IMR-90 (cell line): ENCODE measurements at regions not wholly inside any gene's neighbourhood (a gene's known extent, or its start where the extent isn't known, plus 50 kb on each side); places are given as distances from the start of the nearest gene placed in this dataset.

Experiments used
- ATAC-seq: fragments of 200-7000 bp; cut with Tn5 transposase; 2 replicates; pipeline ENCODE4 v1.9.1; 2020; ENCODE audit warnings: low read depth, mild to moderate bottlenecking, moderate library complexity
- BruUV-seq: library from RNA; stranded (reverse); fragments of 400-500 nt; replicated peaks from 2 replicates; lab custom pipeline; 2021; lab: Mats Ljungman, UMichigan
- CTCF ChIA-PET: fragments of 300-600 bp; formaldehyde crosslinking; extraction: SDS; loops from one replicate; lab custom pipeline; 2021; ENCODE audit warnings: antibody characterized with exemption; lab: Yijun Ruan, JAX
- POLR2A ChIA-PET: fragments of 300-600 bp; sonication (Branson Sonifier 250); formaldehyde crosslinking; loops from one replicate; lab custom pipeline; 2022; ENCODE audit warnings: antibody characterized with exemption; ENCODE audit not compliant: unreplicated experiment; lab: Charles Lee
- DNase-seq: peaks from one replicate; pipeline ENCODE4 v3.0.0; 2013
- H2AFZ ChIP-seq: replicated peaks from 2 replicates; pipeline ENCODE3; 2013; ENCODE audit warnings: low read length, mild to moderate bottlenecking; ENCODE audit not compliant: poor library complexity
- H2AK5ac ChIP-seq: 2 replicates; pipeline ENCODE4 v1.6.1; 2013; ENCODE audit warnings: low read depth, low read length, inconsistent platforms
- H2AK9ac ChIP-seq: replicated peaks from 2 replicates; pipeline ENCODE3; 2013; ENCODE audit warnings: mild to moderate bottlenecking, low read depth, low read length, moderate library complexity; ENCODE audit not compliant: poor library complexity
- H2BK120ac ChIP-seq: 2 replicates; pipeline ENCODE4 v1.6.1; 2013; ENCODE audit warnings: low read depth, low read length, inconsistent platforms
- H2BK15ac ChIP-seq: 3 replicates; pipeline ENCODE4 v1.6.1; 2013; ENCODE audit warnings: low read depth, low read length, inconsistent platforms
- H2BK20ac ChIP-seq: 2 replicates; pipeline ENCODE4 v1.6.1; 2013; ENCODE audit warnings: low read depth, mild to moderate bottlenecking, inconsistent platforms, low read length, moderate library complexity
- H2BK5ac ChIP-seq: 2 replicates; pipeline ENCODE4 v1.6.1; 2013; ENCODE audit warnings: mild to moderate bottlenecking, low read depth, low read length, inconsistent platforms; ENCODE audit not compliant: poor library complexity, severe bottlenecking
- H3K14ac ChIP-seq: replicated peaks from 2 replicates; pipeline ENCODE4 v1.6.1; 2013; ENCODE audit warnings: low read depth, low read length, inconsistent platforms
- H3K18ac ChIP-seq: 2 replicates; pipeline ENCODE4 v1.6.1; 2013; ENCODE audit warnings: low read depth, low read length, control low read depth
- H3K23ac ChIP-seq: 2 replicates; pipeline ENCODE4 v1.6.1; 2013; ENCODE audit warnings: low read depth, low read length, inconsistent platforms
- H3K27ac ChIP-seq: 2 replicates; pipeline ENCODE4 v1.5.1; 2013; ENCODE audit warnings: mild to moderate bottlenecking, control low read depth, low read length; ENCODE audit not compliant: insufficient read depth
- H3K27me3 ChIP-seq: 2 replicates; pipeline ENCODE4 v1.6.1; 2013; ENCODE audit warnings: low read length; ENCODE audit not compliant: control insufficient read depth, insufficient read depth
- H3K36me3 ChIP-seq: 2 replicates; pipeline ENCODE4 v1.6.1; 2013; ENCODE audit warnings: low read length, mixed read lengths; ENCODE audit not compliant: control insufficient read depth, insufficient read depth
- H3K4ac ChIP-seq: 2 replicates; pipeline ENCODE4 v1.6.1; 2013; ENCODE audit warnings: low read depth, low read length, inconsistent platforms
- H3K4me1 ChIP-seq: 2 replicates; pipeline ENCODE4 v1.6.1; 2013; ENCODE audit warnings: low read length, mixed read lengths; ENCODE audit not compliant: control insufficient read depth, insufficient read depth
- H3K4me2 ChIP-seq: 2 replicates; pipeline ENCODE4 v1.6.1; 2013; ENCODE audit warnings: low read depth, mild to moderate bottlenecking, control low read depth, low read length, moderate library complexity
- H3K4me3 ChIP-seq: 2 replicates; pipeline ENCODE4 v1.5.1; 2013; ENCODE audit warnings: low read depth, mild to moderate bottlenecking, control low read depth, low read length, moderate library complexity; ENCODE audit not compliant: insufficient read depth
- H3K56ac ChIP-seq: 2 replicates; pipeline ENCODE4 v1.6.1; 2013; ENCODE audit warnings: low read length, inconsistent platforms; ENCODE audit not compliant: insufficient read depth; ENCODE audit errors: extremely low read depth
- H3K79me1 ChIP-seq, 2 experiments: 2 replicates each; pipeline ENCODE4 v1.6.1; 2013; ENCODE audit warnings: low read length in 2 of 2, inconsistent platforms in 1 of 2, low read depth in 1 of 2
- H3K9ac ChIP-seq: 2 replicates; pipeline ENCODE4 v1.6.1; 2013; ENCODE audit warnings: low read depth, low read length, control low read depth
- H3K9me1 ChIP-seq: 2 replicates; pipeline ENCODE4 v1.6.1; 2013; ENCODE audit warnings: low read length, inconsistent platforms; ENCODE audit not compliant: insufficient read depth
- H3K9me3 ChIP-seq: 2 replicates; pipeline ENCODE4 v1.6.1; 2013; ENCODE audit warnings: low read length; ENCODE audit not compliant: control insufficient read depth, insufficient read depth
- H4K20me1 ChIP-seq: 2 replicates; pipeline ENCODE4 v1.6.1; 2013; ENCODE audit warnings: low read length, inconsistent platforms; ENCODE audit not compliant: insufficient read depth
- H4K5ac ChIP-seq: 2 replicates; pipeline ENCODE4 v1.6.1; 2013; ENCODE audit warnings: mild to moderate bottlenecking, low read depth, low read length, control low read depth
- H4K8ac ChIP-seq, 2 experiments: 2 replicates each; pipeline ENCODE4 v1.6.1; 2013; ENCODE audit warnings: low read depth in 2 of 2, low read length in 2 of 2, control low read depth in 1 of 2, inconsistent platforms in 1 of 2
- H4K91ac ChIP-seq: 2 replicates; pipeline ENCODE4 v1.6.1; 2013; ENCODE audit warnings: low read depth, low read length, inconsistent platforms; ENCODE audit not compliant: insufficient read depth
- BHLHE40 ChIP-seq: fragments of 150-350 bp; IDR thresholded peaks from 2 replicates; pipeline ENCODE4 v1.6.1; 2016; ENCODE audit warnings: mild to moderate bottlenecking, low read depth, low read length
- CEBPB ChIP-seq: IDR thresholded peaks from 2 replicates; pipeline ENCODE4 v1.6.1; 2012; ENCODE audit warnings: low read depth, low read length, improper control_type of control experiment
- CHD1 ChIP-seq: IDR thresholded peaks from 2 replicates; pipeline ENCODE4 v1.6.1; 2012; ENCODE audit warnings: low read depth, low read length, improper control_type of control experiment
- FOS ChIP-seq: fragments of 150-350 bp; IDR thresholded peaks from 2 replicates; pipeline ENCODE4 v1.6.1; 2016; ENCODE audit warnings: low read depth, low read length
- MAFK ChIP-seq: IDR thresholded peaks from 2 replicates; pipeline ENCODE4 v1.6.1; 2012; ENCODE audit warnings: low read depth, low read length, improper control_type of control experiment
- MAZ ChIP-seq: IDR thresholded peaks from 2 replicates; pipeline ENCODE4 v1.6.1; 2012; ENCODE audit warnings: low read depth, mild to moderate bottlenecking, low read length, improper control_type of control experiment, moderate library complexity, borderline replicate concordance
- MXI1 ChIP-seq: IDR thresholded peaks from 2 replicates; pipeline ENCODE4 v1.6.1; 2012; ENCODE audit warnings: low read depth, mild to moderate bottlenecking, low read length, moderate library complexity, borderline replicate concordance
- NFE2L2 ChIP-seq: fragments of 150-350 bp; IDR thresholded peaks from 2 replicates; pipeline ENCODE4 v1.6.1; 2016; ENCODE audit warnings: low read depth, mild to moderate bottlenecking, low read length
- POLR2A ChIP-seq: IDR thresholded peaks from 2 replicates; pipeline ENCODE4 v1.6.1; 2012; ENCODE audit warnings: mild to moderate bottlenecking, low read depth, low read length
- RAD21 ChIP-seq: IDR thresholded peaks from 2 replicates; pipeline ENCODE4 v1.6.1; 2012; ENCODE audit warnings: low read length, improper control_type of control experiment
- RCOR1 ChIP-seq: IDR thresholded peaks from 2 replicates; pipeline ENCODE4 v1.6.1; 2012; ENCODE audit warnings: mild to moderate bottlenecking, low read length, improper control_type of control experiment; ENCODE audit not compliant: insufficient replicate concordance
- RFX5 ChIP-seq: IDR thresholded peaks from 2 replicates; pipeline ENCODE4 v1.8.0; 2012; ENCODE audit warnings: low read depth, mild to moderate bottlenecking, low read length, moderate library complexity
- SMC3 ChIP-seq: fragments of 150-350 bp; IDR thresholded peaks from 2 replicates; pipeline ENCODE4 v1.6.1; 2016; ENCODE audit warnings: low read depth, mild to moderate bottlenecking, antibody characterized with exemption, low read length, moderate library complexity
- USF2 ChIP-seq: fragments of 150-350 bp; IDR thresholded peaks from 2 replicates; pipeline ENCODE4 v1.6.1; 2017; ENCODE audit warnings: mild to moderate bottlenecking, antibody characterized with exemption, low read length, low read depth
- WGBS, 2 experiments: methylation state at CpG; one replicate each; pipeline versions ENCODE4 v1.1.5 to v1.1.7; 2013; ENCODE audit warnings: missing lambda C conversion rate in 2 of 2; ENCODE audit not compliant: insufficient read length in 1 of 2; ENCODE audit errors: extremely low coverage in 2 of 2; 5-methylcytosine and 5-hydroxymethylcytosine counted together
- dilution Hi-C: fragments of 300-500 bp; cut with HindIII; formaldehyde crosslinking; loops from one replicate; pipeline ENCODE4 v1.14.3; 2018; ENCODE audit warnings: low sequenced_read_pairs; ENCODE audit not compliant: unreplicated experiment
- in situ Hi-C: fragments of 300-500 bp; cut with MboI; formaldehyde crosslinking; loops from 3 replicates; pipeline ENCODE4 v1.14.3; 2019; ENCODE audit warnings: low sequenced_read_pairs, inconsistent platforms, mixed read lengths
- intact Hi-C: fragments of 100-400 bp; cut with micrococcal nuclease; formaldehyde crosslinking; loops from 2 replicates; pipeline ENCODE4 v1.10.0; 2022
- TF ChIP-seq, protein P1 (sequence below): conservative IDR thresholded peaks from 2 replicates; pipeline ENCODE4 v1.5.1; 2012; ENCODE audit warnings: mild to moderate bottlenecking, low read depth, low read length, improper control_type of control experiment
- TF ChIP-seq, protein P2 (sequence below): fragments of 150-350 bp; IDR thresholded peaks from 2 replicates; pipeline ENCODE4 v1.6.1; 2016; ENCODE audit warnings: low read depth, mild to moderate bottlenecking, low read length, moderate library complexity, borderline replicate concordance

- H3K14ac ChIP-seq: no peak overlapping the region
- no peak overlapping the region for H4K91ac ChIP-seq
- H2AK9ac ChIP-seq: no peak overlapping the region
- peaks cover 9% of the 10 kb centered on the region; the same call in 1 of the 2 replicates for H3K27me3 ChIP-seq
- no peak for ATAC-seq
- no peaks in the 10 kb centered on the region for H3K79me1 ChIP-seq
- H3K9ac ChIP-seq: no peak overlapping the region
- no peak overlapping the region for H2AK5ac ChIP-seq
- H4K5ac ChIP-seq: no peak overlapping the region
- no peaks in the 10 kb centered on the region for H3K36me3 ChIP-seq
- H3K9me3 ChIP-seq: no peaks in the 10 kb centered on the region
- no CpG with 5 or more reads among the region's 2 CpGs for whole genome bisulfite sequencing, 2 experiments
- no peak overlapping the region for H4K8ac ChIP-seq
- H2BK120ac ChIP-seq: no peak overlapping the region
- no peak overlapping the region for H2BK5ac ChIP-seq
- H4K20me1 ChIP-seq: no peaks in the 10 kb centered on the region
- no peak overlapping the region for H3K4me3 ChIP-seq
- intact Hi-C loops: no loop called here
- CTCF ChIA-PET: no interaction called here
- no TSS peak for BruUV-seq
- no peak overlapping the region for H2BK15ac ChIP-seq
- no peaks in the 10 kb centered on the region for H3K4me1 ChIP-seq
- H2BK20ac ChIP-seq: no peak overlapping the region
- H3K9me1 ChIP-seq: no peaks in the 10 kb centered on the region; the same call in 1 of the 2 replicates
- no peak overlapping the region for H3K4me2 ChIP-seq
- no peak overlapping the region for H3K56ac ChIP-seq
- dilution Hi-C loops: no loop called here
- no peak overlapping the region for H3K23ac ChIP-seq
- no peak overlapping the region for H3K4ac ChIP-seq
- POLR2A ChIA-PET: no interaction called here
- TF ChIP-seq MAFK (no peak), BHLHE40 (no peak), RAD21 (no peak), CEBPB (no peak), NFE2L2 (no peak), POLR2A (no peak), CHD1 (no peak), RCOR1 (no peak), USF2 (no peak), MXI1 (no peak), SMC3 (no peak), MAZ (no peak), RFX5 (no peak), FOS (no peak)
- TF ChIP-seq, protein P1, sequence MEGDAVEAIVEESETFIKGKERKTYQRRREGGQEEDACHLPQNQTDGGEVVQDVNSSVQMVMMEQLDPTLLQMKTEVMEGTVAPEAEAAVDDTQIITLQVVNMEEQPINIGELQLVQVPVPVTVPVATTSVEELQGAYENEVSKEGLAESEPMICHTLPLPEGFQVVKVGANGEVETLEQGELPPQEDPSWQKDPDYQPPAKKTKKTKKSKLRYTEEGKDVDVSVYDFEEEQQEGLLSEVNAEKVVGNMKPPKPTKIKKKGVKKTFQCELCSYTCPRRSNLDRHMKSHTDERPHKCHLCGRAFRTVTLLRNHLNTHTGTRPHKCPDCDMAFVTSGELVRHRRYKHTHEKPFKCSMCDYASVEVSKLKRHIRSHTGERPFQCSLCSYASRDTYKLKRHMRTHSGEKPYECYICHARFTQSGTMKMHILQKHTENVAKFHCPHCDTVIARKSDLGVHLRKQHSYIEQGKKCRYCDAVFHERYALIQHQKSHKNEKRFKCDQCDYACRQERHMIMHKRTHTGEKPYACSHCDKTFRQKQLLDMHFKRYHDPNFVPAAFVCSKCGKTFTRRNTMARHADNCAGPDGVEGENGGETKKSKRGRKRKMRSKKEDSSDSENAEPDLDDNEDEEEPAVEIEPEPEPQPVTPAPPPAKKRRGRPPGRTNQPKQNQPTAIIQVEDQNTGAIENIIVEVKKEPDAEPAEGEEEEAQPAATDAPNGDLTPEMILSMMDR: no peak
- TF ChIP-seq, protein P2, sequence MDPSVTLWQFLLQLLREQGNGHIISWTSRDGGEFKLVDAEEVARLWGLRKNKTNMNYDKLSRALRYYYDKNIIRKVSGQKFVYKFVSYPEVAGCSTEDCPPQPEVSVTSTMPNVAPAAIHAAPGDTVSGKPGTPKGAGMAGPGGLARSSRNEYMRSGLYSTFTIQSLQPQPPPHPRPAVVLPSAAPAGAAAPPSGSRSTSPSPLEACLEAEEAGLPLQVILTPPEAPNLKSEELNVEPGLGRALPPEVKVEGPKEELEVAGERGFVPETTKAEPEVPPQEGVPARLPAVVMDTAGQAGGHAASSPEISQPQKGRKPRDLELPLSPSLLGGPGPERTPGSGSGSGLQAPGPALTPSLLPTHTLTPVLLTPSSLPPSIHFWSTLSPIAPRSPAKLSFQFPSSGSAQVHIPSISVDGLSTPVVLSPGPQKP: no peak
- H3K27ac ChIP-seq: no peak overlapping the region
- no peak overlapping the region for H2AFZ ChIP-seq
- H3K18ac ChIP-seq: no peak overlapping the region
- in situ Hi-C loops: no loop called here
- no peak for DNase-seq
Measured at GRCh38 chr2:7961550-7961949, 720.3 kb upstream of the ID2 start.
